Endothelial cell of umbilical vein (primary cell): ENCODE measurements at regions not wholly inside any gene's neighbourhood (a gene's known extent, or its start where the extent isn't known, plus 50 kb on each side); places are given as distances from the start of the nearest gene placed in this dataset.

Experiments used
- BruUV-seq: library from RNA; stranded (reverse); fragments of 400-500 nt; replicated peaks from 2 replicates; lab custom pipeline; 2021; lab: Mats Ljungman, UMichigan
- CTCF ChIA-PET: fragments of 300-600, 350-600 bp; sonication (Branson Sonifier 250); formaldehyde crosslinking; loops from one replicate; lab custom pipeline; 2021; ENCODE audit warnings: antibody characterized with exemption, inconsistent platforms; lab: Charles Lee
- POLR2A ChIA-PET: fragments of 300-600, 350-600 bp; sonication (Branson Sonifier 250); formaldehyde crosslinking; loops from one replicate; lab custom pipeline; 2021; ENCODE audit warnings: antibody characterized with exemption, inconsistent platforms; lab: Charles Lee
- DNase-seq: peaks from one replicate; pipeline ENCODE4 v3.0.0-alpha.2; 2011; ENCODE audit warnings: low read depth, low spot score
- FAIRE-seq: peaks from 2 replicates; lab custom pipeline; 2011; peaks lifted over from hg19 to GRCh38; lab: Jason Lieb, UNC
- H2AFZ ChIP-seq: 2 replicates; pipeline ENCODE4 v1.6.0; 2012; ENCODE audit warnings: low read depth, low read length, control low read depth, inconsistent platforms
- H3K27ac ChIP-seq: 2 replicates; pipeline ENCODE4 v1.5.1; 2011; ENCODE audit warnings: low read depth, mild to moderate bottlenecking, control low read depth, low read length, moderate library complexity; ENCODE audit not compliant: insufficient read depth
- H3K27me3 ChIP-seq, 2 experiments: 2 replicates each; pipeline versions ENCODE4 v1.6.0 to v1.6.1; 2011; ENCODE audit warnings: low read length in 2 of 2, mixed read lengths in 1 of 2; ENCODE audit not compliant: control insufficient read depth in 2 of 2, insufficient read depth in 2 of 2
- H3K36me3 ChIP-seq, 2 experiments: 2 replicates in 1 of 2; 3 replicates in 1 of 2; pipeline ENCODE4 v1.5.1; 2011; ENCODE audit warnings: low read length in 2 of 2, mild to moderate bottlenecking in 1 of 2, moderate library complexity in 1 of 2; ENCODE audit not compliant: control insufficient read depth in 2 of 2, insufficient read depth in 2 of 2; ENCODE audit errors: extremely low read depth in 1 of 2
- H3K4me1 ChIP-seq: 3 replicates; pipeline ENCODE4 v1.5.1; 2011; ENCODE audit warnings: mild to moderate bottlenecking, low read length; ENCODE audit not compliant: control insufficient read depth, insufficient read depth; ENCODE audit errors: extremely low read depth
- H3K4me2 ChIP-seq: 2 replicates; pipeline ENCODE4 v1.6.1; 2011; ENCODE audit warnings: low read length, control low read depth, mixed read lengths; ENCODE audit not compliant: insufficient read depth
- H3K4me3 ChIP-seq, 3 experiments: fragments of 200-600 bp in 1 of 3; sonication (generic), shearing (Covaris generic) in 1 of 3; replicated peaks in 1 of 3; 2 replicates each; pipeline ENCODE4 v1.5.1; 2011 to 2016; ENCODE audit warnings: control low read depth in 3 of 3, low read length in 3 of 3, mild to moderate bottlenecking in 2 of 3, inconsistent platforms in 1 of 3, low read depth in 1 of 3, moderate library complexity in 1 of 3; ENCODE audit not compliant: insufficient read depth in 1 of 3
- H3K79me2 ChIP-seq: 2 replicates; pipeline ENCODE4 v1.6.0; 2012; ENCODE audit warnings: low read length, inconsistent platforms; ENCODE audit not compliant: control insufficient read depth, insufficient read depth
- H3K9ac ChIP-seq: replicated peaks from 2 replicates; pipeline ENCODE3; 2011; ENCODE audit warnings: low read length, control low read depth; ENCODE audit not compliant: insufficient read depth; ENCODE audit errors: extremely low read depth
- H3K9me1 ChIP-seq: replicated peaks from 3 replicates; pipeline ENCODE4 v1.6.0; 2011; ENCODE audit warnings: mild to moderate bottlenecking, low read length; ENCODE audit not compliant: control insufficient read depth, insufficient read depth; ENCODE audit errors: extremely low read depth
- H3K9me3 ChIP-seq: replicated peaks from 2 replicates; pipeline ENCODE4 v1.5.1; 2012; ENCODE audit warnings: low read length, inconsistent platforms; ENCODE audit not compliant: control insufficient read depth, insufficient read depth
- H4K20me1 ChIP-seq: replicated peaks from 2 replicates; pipeline ENCODE3; 2011; ENCODE audit warnings: mild to moderate bottlenecking, low read length; ENCODE audit not compliant: control insufficient read depth, insufficient read depth; ENCODE audit errors: extremely low read depth
- EZH2 ChIP-seq: IDR thresholded peaks from 2 replicates; pipeline ENCODE4 v1.6.1; 2012; ENCODE audit warnings: borderline replicate concordance, low read depth, mild to moderate bottlenecking, moderate library complexity, low read length, inconsistent platforms; ENCODE audit not compliant: severe bottlenecking
- FOS ChIP-seq: IDR thresholded peaks from 2 replicates; pipeline ENCODE4 v1.6.1; 2011; ENCODE audit warnings: mild to moderate bottlenecking, low read length, moderate library complexity, borderline replicate concordance; ENCODE audit not compliant: insufficient read depth
- GATA2 ChIP-seq: IDR thresholded peaks from 2 replicates; pipeline ENCODE4 v1.7.0; 2011; ENCODE audit warnings: low read depth, mild to moderate bottlenecking, moderate library complexity, mixed read lengths, low read length; ENCODE audit not compliant: insufficient read length, insufficient read depth
- JUN ChIP-seq: IDR thresholded peaks from 2 replicates; pipeline ENCODE4 v1.6.1; 2011; ENCODE audit warnings: borderline replicate concordance, low read depth; ENCODE audit not compliant: insufficient read length, insufficient read depth
- MYC ChIP-seq: IDR thresholded peaks from one replicate; pipeline ENCODE4 v1.6.1; 2011; ENCODE audit warnings: mild to moderate bottlenecking, low read depth, low read length
- POLR2A ChIP-seq: IDR thresholded peaks from 2 replicates; pipeline ENCODE4 v1.6.1; 2012; ENCODE audit warnings: low read depth, mild to moderate bottlenecking, control low read depth, low read length
- POLR2AphosphoS5 ChIP-seq: IDR thresholded peaks from 2 replicates; pipeline ENCODE4 v1.6.1; 2012; ENCODE audit warnings: low read depth, mild to moderate bottlenecking, control low read depth, low read length, moderate library complexity; ENCODE audit not compliant: insufficient read depth
- dilution Hi-C: fragments of 300-500 bp; cut with MboI; formaldehyde crosslinking; loops from one replicate; pipeline ENCODE4 v1.15.0; 2019; ENCODE audit warnings: low sequenced_read_pairs; ENCODE audit not compliant: extremely low pct_ligation_motif_present
- intact Hi-C: fragments of 100-400 bp; cut with micrococcal nuclease; formaldehyde crosslinking; loops from one replicate; pipeline ENCODE4 v1.10.0; 2022
- TF ChIP-seq, protein P1 (sequence below), 2 donors: IDR thresholded peaks; 1 replicate in 1 of 2; 2 replicates in 1 of 2; pipeline ENCODE4 v1.5.1; 2011; ENCODE audit warnings: low read length in 2 of 2, mild to moderate bottlenecking in 2 of 2, moderate library complexity in 2 of 2, control low read depth in 1 of 2, inconsistent platforms in 1 of 2, low read depth in 1 of 2; ENCODE audit not compliant: insufficient read depth in 1 of 2; ENCODE audit errors: extremely low read depth in 1 of 2
- TF ChIP-seq, protein P2 (sequence below): IDR thresholded peaks from 2 replicates; pipeline ENCODE4 v1.6.1; 2011; ENCODE audit not compliant: insufficient read depth, insufficient read length

DNA sequence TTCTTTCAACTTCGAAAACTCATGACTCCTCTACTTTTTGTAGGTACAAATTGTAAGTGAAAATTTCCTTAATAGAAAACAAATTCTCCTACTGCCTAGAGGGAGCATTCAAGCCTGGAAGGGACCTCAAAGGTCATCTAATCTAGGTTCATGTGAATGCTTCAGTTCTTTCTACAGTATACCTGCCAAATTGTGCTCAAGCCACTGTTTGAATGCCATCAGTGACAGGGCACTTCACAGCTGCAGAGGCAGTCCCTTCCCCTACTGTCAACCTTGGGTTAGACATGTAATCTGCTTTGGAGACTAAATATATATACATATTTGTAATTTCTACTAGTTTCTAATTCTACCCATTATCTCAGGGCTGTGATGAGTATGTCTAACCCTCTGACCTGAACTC, 681.3 kb upstream of the CDH2 start:
- ChIA-PET CTCF (interaction anchor here (1.3 kb wide), 1 partner anchor 18 kb away, joined by 4 read pairs; no protein-coding TSS in a partner anchor), POLR2A (no interaction called here)
- Histone ChIP-seq H3K4me2 (no peak overlapping the region), H3K79me2 (no peaks in the 10 kb centered on the region), H3K27me3 (no peaks in the 10 kb centered on the region), H3K9me3 (no peaks in the 10 kb centered on the region), H4K20me1 (no peaks in the 10 kb centered on the region), H3K4me3 (no peak overlapping the region), H2AFZ (no peak overlapping the region), H3K9ac (no peak overlapping the region), H3K27ac (no peak overlapping the region), H3K9me1 (no peaks in the 10 kb centered on the region), H3K4me1 (no peaks in the 10 kb centered on the region), H3K36me3 (no peaks in the 10 kb centered on the region)
- no peak for TF ChIP-seq POLR2A
- TF ChIP-seq JUN = no peak
- TF ChIP-seq FOS = no peak
- TF ChIP-seq, protein P1, sequence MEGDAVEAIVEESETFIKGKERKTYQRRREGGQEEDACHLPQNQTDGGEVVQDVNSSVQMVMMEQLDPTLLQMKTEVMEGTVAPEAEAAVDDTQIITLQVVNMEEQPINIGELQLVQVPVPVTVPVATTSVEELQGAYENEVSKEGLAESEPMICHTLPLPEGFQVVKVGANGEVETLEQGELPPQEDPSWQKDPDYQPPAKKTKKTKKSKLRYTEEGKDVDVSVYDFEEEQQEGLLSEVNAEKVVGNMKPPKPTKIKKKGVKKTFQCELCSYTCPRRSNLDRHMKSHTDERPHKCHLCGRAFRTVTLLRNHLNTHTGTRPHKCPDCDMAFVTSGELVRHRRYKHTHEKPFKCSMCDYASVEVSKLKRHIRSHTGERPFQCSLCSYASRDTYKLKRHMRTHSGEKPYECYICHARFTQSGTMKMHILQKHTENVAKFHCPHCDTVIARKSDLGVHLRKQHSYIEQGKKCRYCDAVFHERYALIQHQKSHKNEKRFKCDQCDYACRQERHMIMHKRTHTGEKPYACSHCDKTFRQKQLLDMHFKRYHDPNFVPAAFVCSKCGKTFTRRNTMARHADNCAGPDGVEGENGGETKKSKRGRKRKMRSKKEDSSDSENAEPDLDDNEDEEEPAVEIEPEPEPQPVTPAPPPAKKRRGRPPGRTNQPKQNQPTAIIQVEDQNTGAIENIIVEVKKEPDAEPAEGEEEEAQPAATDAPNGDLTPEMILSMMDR (IDR thresholded peaks at IDR 0.05; ENCODE audit: extremely low read depth in 1 of 2, insufficient read depth in 1 of 2, low read depth in 1 of 2, low read length in 2 of 2) = no peak
- TF ChIP-seq POLR2AphosphoS5 = no peak
- no peak for TF ChIP-seq MYC
- TF ChIP-seq GATA2 = no peak
- TF ChIP-seq EZH2 = no peak
- TF ChIP-seq, protein P2, sequence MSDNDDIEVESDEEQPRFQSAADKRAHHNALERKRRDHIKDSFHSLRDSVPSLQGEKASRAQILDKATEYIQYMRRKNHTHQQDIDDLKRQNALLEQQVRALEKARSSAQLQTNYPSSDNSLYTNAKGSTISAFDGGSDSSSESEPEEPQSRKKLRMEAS = no peak
- no TSS peak for BruUV-seq
- dilution Hi-C loops = no loop called here
- DNase-seq (no peak), FAIRE-seq (no peak)
- intact Hi-C loops = no loop called here
